ENCODE measurements at regions not wholly inside any gene's neighbourhood (a gene's known extent, or its start where the extent isn't known, plus 50 kb on each side); places are given as distances from the start of the nearest gene placed in this dataset.

DNA sequence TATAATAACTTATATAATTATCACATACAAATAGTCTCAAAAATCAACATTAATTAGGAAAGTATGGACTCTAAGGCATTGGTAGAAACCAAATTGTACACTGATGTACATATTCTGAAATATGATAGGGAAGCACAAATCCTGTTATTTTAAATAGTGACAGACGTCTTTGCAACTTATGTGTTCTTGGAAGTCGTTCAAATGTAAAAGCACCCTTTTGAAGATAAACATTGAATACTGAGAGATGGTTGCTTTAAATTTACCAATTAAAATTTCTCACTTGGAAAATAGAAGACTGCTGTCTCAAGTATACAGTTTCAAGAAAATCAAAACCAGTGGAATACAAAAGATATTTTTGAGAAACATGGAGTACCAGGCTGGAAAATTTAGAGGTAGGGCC lies 457.4 kb upstream of the NUDT12 start:
- TF ChIP-seq, protein P1, sequence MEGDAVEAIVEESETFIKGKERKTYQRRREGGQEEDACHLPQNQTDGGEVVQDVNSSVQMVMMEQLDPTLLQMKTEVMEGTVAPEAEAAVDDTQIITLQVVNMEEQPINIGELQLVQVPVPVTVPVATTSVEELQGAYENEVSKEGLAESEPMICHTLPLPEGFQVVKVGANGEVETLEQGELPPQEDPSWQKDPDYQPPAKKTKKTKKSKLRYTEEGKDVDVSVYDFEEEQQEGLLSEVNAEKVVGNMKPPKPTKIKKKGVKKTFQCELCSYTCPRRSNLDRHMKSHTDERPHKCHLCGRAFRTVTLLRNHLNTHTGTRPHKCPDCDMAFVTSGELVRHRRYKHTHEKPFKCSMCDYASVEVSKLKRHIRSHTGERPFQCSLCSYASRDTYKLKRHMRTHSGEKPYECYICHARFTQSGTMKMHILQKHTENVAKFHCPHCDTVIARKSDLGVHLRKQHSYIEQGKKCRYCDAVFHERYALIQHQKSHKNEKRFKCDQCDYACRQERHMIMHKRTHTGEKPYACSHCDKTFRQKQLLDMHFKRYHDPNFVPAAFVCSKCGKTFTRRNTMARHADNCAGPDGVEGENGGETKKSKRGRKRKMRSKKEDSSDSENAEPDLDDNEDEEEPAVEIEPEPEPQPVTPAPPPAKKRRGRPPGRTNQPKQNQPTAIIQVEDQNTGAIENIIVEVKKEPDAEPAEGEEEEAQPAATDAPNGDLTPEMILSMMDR (IDR thresholded peaks at IDR 0.05), result no peak
- no peak for TF ChIP-seq POLR2A (IDR thresholded peaks at IDR 0.05)
